Right lobe of liver (tissue), 6 donors: ENCODE measurements at regions not wholly inside any gene's neighbourhood (a gene's known extent, or its start where the extent isn't known, plus 50 kb on each side); places are given as distances from the start of the nearest gene placed in this dataset.

Experiments used
- ATAC-seq, 4 donors: fragments of 200-7000 bp; cut with Tn5 transposase; one replicate each; pipeline ENCODE4 v1.9.1; 2020; ENCODE audit warnings: mild to moderate bottlenecking in 4 of 4, moderate library complexity in 4 of 4
- DNase-seq, 3 donors: peaks; one replicate each; pipeline ENCODE4 v3.0.0-alpha.2; 2020
- H3K27ac ChIP-seq, 3 donors: fragments of 200-600 bp; one replicate each; pipeline ENCODE4 v1.8.0; 2022
- H3K27me3 ChIP-seq, 2 donors: fragments of 200-600 bp; one replicate each; pipeline ENCODE4 v1.8.0; 2022
- H3K36me3 ChIP-seq, 4 donors: fragments of 200-600 bp; sonication (generic) in 1 of 4; one replicate each; pipeline versions ENCODE4 v1.5.1 to v1.8.0; 2017 to 2022; ENCODE audit warnings: control low read depth in 1 of 4
- H3K4me1 ChIP-seq, 4 donors: fragments of 200-600 bp; sonication (generic) in 1 of 4; one replicate each; pipeline versions ENCODE4 v1.5.1 to v1.8.0; 2017 to 2022; ENCODE audit warnings: control low read depth in 1 of 4
- H3K4me3 ChIP-seq, 3 donors: fragments of 200-600 bp; one replicate each; pipeline ENCODE4 v1.8.0; 2022
- H3K9me3 ChIP-seq, 4 donors: fragments of 200-600 bp; sonication (generic) in 1 of 4; one replicate each; pipeline versions ENCODE4 v1.5.1 to v1.8.0; 2017 to 2022; ENCODE audit warnings: control low read depth in 1 of 4
- intact Hi-C, 2 donors: fragments of 100-400 bp; cut with DNase I; formaldehyde crosslinking; loops; one replicate each; pipeline versions ENCODE4 v1.11.2 to v1.14.1; 2022
- small RNA-seq, 2 experiments: library from RNA; depleted of rRNA; stranded (forward); fragments of <200 nt; gene quantifications; one replicate each; pipeline ENCODE3, GENCODE V24; 2016
- TF ChIP-seq, protein P1 (sequence below), 4 donors: fragments of 200-600 bp in 3 of 4; fragments of 450-650 bp in 1 of 4; IDR thresholded peaks; one replicate each; pipeline versions ENCODE4 v1.5.1 to v1.8.0; 2016 to 2022; ENCODE audit warnings: antibody characterized with exemption in 4 of 4, mild to moderate bottlenecking in 2 of 4
- donor health status: DM: no; HTN: yes; CAD: no.
- donor health status: DM: no; HTN: no; CAD: no.
- donor health status: DM: no; HTN: no; CAD: no.
- donor health status: DM: no; HTN: yes; CAD: no.
- donor health status: DM: no; HTN: yes; CAD: no.

DNA sequence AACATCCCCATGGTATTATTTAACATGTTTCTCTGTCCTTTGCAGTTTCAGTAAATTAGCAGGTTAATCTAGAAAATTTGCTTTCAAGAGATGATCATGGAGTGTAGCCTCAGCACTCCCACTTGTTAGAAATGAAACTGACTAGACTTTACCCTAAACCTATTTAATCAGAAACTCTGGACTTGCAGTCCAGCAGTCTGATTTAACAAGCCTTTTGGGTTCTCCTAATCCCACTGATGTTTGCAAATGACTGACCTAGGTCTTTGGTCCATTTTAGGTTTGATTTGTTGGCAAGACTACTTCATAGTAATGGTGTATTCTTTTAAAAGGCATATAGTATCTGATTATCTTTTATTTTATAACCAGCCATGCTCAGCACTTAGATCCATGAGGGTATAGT, 55.5 kb upstream of the SLC25A13 start:
- TF ChIP-seq, protein P1, sequence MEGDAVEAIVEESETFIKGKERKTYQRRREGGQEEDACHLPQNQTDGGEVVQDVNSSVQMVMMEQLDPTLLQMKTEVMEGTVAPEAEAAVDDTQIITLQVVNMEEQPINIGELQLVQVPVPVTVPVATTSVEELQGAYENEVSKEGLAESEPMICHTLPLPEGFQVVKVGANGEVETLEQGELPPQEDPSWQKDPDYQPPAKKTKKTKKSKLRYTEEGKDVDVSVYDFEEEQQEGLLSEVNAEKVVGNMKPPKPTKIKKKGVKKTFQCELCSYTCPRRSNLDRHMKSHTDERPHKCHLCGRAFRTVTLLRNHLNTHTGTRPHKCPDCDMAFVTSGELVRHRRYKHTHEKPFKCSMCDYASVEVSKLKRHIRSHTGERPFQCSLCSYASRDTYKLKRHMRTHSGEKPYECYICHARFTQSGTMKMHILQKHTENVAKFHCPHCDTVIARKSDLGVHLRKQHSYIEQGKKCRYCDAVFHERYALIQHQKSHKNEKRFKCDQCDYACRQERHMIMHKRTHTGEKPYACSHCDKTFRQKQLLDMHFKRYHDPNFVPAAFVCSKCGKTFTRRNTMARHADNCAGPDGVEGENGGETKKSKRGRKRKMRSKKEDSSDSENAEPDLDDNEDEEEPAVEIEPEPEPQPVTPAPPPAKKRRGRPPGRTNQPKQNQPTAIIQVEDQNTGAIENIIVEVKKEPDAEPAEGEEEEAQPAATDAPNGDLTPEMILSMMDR (IDR thresholded peaks at IDR 0.05), result no peak

More for the DNA sequence above, 55.5 kb upstream of the SLC25A13 start:
- Histone ChIP-seq H3K4me3 (peak overlapping the region in 1 of 3 donors; percentile 6), H3K27ac (peak overlapping the region in 1 of 3 donors; percentile 14), H3K4me1 (peaks cover 0 to 15% (median 5%) of the 10 kb centered on the region in 4 donors), H3K9me3 (no peaks in the 10 kb centered on the region), H3K27me3 (no peaks in the 10 kb centered on the region), H3K36me3 (no peaks in the 10 kb centered on the region)
- no peak for DNase-seq
- peak; percentile 93 to 98 (median 94) for ATAC-seq
- intact Hi-C loops, result no loop called here

Small RNA genes in the stretch of these regions (small RNA-seq; reads per million reads assigned to genes)
- 0 reads per million in 2 experiments for gene RNU7-188P
